Adipose tissue (tissue), 3 donors: ENCODE measurements at regions not wholly inside any gene's neighbourhood (a gene's known extent, or its start where the extent isn't known, plus 50 kb on each side); places are given as distances from the start of the nearest gene placed in this dataset.

ENCODE experiments used
- H3K27ac ChIP-seq: one replicate; pipeline ENCODE4 v1.5.1; 2013; ENCODE audit warnings: low read depth, low read length
- WGBS, 3 donors: extraction: QIAGEN DNeasy Blood & Tissue Kit; methylation state at CpG; one replicate each; pipeline ENCODE4 v1.1.7; 2013; 5-methylcytosine and 5-hydroxymethylcytosine counted together
- donor health status: healthy with polysubstance abuse.
- donor health status: Bipolar disorder and iron deficiency.
- donor health status: healthy.

DNA sequence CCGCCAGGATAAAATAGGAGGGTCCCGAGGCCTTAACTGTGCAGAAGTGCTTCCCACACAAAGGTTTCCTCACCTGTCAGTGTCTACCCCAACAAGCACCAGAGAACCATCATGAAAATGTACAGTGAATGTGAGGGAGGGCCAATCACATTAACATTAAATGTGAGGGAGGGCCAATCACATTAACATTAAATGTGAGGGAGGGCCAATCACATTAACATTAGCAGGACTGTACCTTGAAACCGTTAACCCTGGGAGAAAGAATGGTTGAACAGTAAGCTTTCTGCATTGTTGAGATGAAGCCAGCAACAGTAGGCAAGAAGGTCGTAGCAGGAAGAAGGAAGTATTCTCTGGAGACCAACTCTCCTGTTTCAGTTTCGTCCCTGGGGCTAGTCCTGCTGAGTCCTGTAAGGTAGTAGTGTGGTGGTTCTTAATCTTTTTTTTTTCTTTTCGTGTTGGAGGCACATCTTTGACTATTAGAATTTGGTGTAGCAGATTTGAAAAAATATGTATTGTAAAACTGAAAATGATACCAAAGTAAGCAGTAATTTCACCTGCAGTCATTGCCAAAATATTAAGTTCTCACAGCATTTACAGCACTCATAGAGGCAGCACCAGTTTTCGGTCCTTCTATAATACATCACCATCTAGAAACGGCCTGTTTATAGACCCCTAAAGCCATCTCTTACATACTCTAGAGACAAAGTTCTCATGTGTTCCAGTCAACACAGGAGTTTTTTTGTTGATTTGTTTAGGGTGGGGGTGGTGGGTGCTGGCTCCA, 98.6 kb upstream of the PPP2R5A start:
- 54 to 61% (median 59%) methylated on average over 8 of the region's 8 CpGs for WGBS, 3 donors
- H3K27ac ChIP-seq: no peak overlapping the region

DNA sequence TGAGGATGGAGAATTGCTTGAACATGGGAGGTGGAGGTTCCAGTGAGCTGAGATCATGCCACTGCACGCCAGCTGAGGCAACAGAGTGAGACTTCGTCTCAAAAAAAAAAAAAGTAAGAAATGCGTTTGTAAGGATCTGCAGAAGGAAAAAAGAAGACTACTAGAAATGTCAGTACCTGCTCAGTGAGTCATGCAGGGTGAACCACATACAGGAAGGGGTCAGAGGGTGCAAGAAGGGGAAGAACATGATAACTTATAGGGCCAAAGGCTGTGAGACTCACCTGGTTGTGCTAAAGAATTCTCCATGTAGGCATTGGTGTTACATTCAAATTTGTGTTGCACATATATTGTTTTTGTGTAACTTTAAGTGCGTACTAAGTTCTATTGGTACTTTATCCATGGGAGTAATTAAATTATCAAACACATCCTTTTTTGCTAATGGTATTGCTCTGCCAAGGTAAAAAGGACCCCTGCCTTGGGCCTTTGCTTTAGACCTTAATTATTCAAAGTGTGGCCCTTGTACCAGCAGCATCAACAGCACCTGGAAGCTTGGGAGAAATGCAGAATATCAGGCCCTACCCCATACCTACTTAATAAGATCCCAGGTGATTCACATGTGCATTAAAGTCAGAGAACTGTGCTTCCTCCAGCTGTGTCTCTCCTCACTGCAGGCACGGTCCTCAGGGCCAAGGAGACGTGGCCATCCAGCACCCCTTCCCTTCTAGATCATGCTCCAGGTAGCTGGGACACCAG, 96.4 kb upstream of the PPP2R5A start:
- whole genome bisulfite sequencing, 3 donors: 83 to 89% (median 89%) methylated on average over 6 of the region's 6 CpGs
- H3K27ac ChIP-seq: no peak overlapping the region

DNA sequence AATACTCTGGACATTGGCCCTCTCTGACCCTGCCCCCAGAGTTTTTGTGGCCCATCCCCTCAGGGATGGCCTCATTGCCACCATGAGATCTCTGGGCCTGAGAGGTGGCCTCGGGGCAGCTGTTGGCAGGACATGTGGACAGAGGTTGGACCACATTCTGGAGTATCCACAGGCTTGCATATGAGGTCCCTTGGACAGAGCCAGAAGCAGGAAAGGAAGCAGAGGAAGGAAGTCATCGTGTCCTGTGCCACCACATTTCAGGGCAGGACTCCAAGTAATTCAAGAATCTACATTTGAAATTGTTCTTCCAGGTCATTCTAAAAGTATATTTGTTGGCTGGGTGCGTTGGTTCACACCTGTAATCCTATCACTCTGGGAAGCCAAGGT, 95.9 kb upstream of the PPP2R5A start:
- no peak overlapping the region for H3K27ac ChIP-seq
- WGBS, 3 donors: 52 to 79% (median 61%) methylated on average over 3 of the region's 3 CpGs

DNA sequence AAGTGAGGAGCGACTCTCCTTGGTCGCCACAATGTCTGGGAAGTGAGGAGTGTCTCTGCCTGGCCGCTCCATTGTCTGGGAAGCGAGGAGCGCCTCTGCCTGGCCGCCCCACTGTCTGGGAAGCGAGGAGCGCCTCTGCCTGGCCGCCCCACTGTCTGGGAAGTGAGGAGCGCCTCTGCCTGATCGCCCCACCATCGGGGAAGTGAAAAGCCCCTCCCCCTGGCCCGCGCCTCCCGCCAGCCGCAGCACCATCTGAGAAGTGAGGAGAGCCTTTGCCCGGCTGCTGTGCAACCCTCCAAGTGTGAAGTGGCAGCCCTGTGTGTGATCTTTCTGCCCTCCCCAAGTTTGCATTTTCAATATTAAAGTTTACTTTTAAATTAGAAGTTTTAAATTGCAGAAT, 95.0 kb upstream of the PPP2R5A start:
- 77 to 90% (median 83%) methylated on average over 15 to 17 of the region's 17 CpGs for WGBS, 3 donors
- no peak overlapping the region for H3K27ac ChIP-seq

DNA sequence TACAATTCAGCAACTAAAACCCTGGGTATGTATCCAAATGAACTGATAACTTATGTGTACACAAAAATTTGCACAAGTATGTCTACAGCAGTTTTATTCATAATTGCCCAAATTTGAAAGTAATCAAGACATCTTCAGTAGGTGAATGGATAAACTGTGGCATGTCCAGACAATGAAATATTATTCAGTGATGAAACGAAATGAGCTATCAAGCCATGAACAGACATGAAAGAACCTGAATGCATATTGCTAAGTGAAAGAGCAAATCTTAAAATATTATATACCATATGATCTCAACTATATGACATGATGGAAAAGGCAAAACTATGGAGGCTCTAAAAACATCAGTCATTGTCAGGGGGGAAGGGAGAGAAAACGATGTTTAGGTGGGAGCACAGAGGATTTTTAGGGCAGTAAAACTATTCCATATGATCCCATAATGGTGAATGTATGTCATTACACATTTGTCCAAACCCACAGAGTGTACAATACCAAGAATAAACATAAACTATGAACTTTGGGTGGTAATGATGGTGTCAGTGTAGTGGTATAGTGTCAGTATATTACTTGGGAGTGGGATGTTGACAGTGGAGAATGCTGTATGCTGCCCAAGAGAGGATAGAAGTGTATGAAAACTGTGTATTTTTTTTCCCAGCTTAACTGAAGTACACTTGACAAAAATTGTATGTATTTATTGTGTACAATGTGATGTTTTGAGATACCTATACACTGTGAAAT, 92.8 kb upstream of the PPP2R5A start:
- no peak overlapping the region for H3K27ac ChIP-seq
- WGBS, 3 donors: 43 to 70% (median 58%) methylated on average over 2 of the region's 2 CpGs

DNA sequence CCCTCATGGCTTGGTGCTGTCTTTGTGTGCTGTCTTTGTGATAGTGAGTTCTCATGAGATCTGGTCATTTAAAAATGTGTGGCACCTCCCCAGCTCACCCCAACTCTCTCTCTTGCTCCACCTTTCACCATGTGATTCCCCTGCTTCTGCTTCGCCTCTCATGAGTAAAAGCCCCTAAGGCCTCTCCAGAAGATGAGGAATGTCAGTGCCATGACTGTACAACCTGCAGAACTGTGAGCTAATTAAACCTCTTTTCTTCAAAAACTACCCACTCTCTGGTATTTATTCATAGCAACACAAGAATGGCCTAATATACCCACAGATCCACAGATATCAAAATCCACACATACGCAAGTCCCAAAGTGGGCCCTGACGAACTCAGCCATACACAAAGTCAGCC, 88.9 kb upstream of the PPP2R5A start:
- 96 to 97% (median 97%) methylated on average over 3 of the region's 3 CpGs for WGBS, 3 donors
- H3K27ac ChIP-seq: no peak overlapping the region

DNA sequence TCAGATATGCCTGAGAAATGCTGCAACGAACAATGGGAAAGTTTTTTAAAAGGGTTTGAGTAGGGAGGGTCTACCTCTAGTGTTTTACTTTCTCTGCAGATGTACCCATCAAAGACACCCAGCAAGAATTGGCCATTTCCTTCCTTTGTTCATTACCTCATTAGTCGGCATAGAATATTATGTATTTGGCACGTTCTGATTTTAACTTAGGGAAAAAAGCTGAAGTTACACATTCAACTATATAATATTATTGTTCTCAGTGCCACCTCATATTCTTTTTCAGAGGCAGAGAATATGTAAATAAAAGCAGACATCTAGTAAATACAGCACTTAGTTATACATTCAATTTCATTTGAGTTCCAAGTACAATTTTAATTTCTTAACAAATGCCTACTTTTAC, 83.7 kb upstream of the PPP2R5A start:
- 59 to 77% (median 66%) methylated on average over 3 of the region's 3 CpGs for WGBS, 3 donors
- H3K27ac ChIP-seq: no peak overlapping the region

DNA sequence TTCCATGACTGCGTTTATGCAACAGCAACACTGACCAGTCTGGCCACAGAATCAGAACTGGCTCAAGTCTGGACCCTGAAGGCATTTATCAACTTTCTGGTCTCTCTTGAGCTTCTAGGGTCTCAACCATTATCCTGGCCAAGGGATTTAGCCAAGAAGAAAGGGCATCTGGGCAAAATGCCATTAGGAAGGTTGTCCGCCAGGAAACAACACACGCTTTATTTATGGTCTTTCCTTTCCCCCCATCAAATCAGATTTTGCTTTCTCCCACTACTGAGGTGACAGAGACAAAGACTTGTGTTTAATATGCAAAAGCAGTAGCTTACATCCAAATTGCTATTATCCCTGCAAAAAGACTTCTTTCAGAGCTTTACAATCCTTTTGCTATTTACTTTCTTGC, 81.6 kb upstream of the PPP2R5A start:
- WGBS, 3 donors: 72 to 84% (median 81%) methylated on average over 3 of the region's 3 CpGs
- no peak overlapping the region for H3K27ac ChIP-seq

DNA sequence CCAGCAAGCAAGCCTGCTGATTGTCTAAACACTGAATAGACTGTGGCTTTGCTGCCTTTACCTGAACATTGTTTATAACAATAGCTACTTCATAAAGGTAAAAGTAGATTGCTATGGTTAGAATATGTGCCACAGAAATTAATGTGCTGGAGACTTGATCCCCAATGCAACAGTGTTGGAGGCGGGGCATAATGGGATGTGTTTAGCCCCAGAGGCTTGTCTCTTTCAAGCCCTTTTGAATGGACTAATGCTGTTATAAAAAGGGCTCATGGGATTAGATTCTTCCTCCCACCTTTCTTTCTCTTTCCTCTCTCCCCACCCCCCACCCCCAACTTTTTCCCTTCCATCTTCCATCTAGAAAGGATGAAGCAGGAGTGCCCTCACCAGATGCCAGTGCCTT, 80.2 kb upstream of the PPP2R5A start:
- 98 to 100% (median 100%) methylated on average over 1 of the region's 1 CpG for WGBS, 3 donors
- H3K27ac ChIP-seq: no peak overlapping the region

DNA sequence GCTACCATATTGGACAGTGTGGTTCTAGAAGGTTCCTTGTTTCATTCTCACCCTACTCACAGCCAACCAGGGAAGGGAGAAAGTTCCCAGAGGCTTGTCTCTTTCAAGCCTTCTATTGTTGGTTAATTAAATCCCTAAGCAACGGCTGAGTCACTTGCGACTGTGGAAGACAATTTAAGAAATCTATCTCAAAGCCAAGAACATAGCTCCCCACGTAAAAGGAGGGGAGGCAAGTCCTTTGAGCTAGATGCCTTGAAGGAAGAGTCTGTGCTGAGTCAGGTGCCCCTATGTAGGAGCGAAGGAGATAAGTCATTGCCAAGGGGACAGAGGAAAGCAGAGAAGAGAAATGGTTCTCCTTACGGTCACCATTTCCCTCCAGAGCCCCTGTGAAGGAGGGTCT, 79.4 kb upstream of the PPP2R5A start:
- no peak overlapping the region for H3K27ac ChIP-seq
- 76 to 91% (median 82%) methylated on average over 5 of the region's 5 CpGs for WGBS, 3 donors

DNA sequence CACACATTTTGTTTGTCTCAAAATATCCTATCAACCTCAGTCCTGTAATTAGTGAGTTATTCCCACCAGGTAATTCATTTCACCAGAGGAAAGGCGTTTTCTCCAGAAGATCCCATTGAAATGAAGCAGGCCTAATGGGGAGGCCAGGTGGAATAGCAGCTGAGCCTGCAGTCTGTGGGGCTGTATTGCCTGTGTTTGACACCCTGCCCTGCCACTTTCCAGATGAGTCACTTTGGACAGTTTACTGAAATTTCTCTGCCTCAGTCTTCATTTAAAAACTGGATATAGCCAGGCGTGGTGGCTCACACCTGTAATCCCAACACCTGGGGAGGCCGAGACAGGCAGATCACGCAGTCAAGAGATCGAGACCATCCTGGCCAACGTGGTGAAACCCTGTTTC, 78.1 kb upstream of the PPP2R5A start:
- WGBS, 3 donors: 91 to 98% (median 95%) methylated on average over 6 of the region's 6 CpGs
- no peak overlapping the region for H3K27ac ChIP-seq

DNA sequence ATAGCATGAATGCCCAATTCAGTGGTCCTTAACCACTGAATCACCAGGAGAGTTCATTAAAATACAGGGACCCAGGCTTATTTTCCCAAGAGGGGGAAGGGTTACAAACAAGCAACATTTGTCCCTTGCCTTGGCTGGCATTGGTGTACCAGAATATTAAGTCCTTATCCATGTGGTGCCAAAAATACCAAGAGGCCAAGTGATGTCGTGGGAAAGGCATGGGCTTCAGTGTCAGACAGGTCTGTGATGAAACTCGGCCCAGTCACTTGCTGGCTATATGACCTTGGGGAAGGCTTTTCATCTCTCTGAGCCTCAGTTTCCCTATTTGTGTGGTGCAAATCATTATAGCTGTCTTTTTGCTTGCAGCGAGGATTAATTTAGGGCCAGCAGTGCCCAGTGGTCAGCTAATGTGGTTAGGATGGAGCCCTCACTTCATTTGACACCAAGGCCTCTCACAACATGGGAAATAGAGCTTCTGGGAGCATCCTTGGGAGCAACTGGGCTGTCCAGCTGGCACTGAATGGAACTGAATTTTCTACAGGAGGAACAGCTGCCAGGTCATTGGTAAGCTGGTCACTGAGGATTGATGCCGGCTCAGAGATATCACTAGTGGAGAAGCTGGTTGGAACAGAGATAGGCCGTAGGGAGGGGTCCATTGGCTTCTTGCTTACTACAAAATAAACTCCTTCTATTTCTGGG, 77.2 kb upstream of the PPP2R5A start:
- no peak overlapping the region for H3K27ac ChIP-seq

DNA sequence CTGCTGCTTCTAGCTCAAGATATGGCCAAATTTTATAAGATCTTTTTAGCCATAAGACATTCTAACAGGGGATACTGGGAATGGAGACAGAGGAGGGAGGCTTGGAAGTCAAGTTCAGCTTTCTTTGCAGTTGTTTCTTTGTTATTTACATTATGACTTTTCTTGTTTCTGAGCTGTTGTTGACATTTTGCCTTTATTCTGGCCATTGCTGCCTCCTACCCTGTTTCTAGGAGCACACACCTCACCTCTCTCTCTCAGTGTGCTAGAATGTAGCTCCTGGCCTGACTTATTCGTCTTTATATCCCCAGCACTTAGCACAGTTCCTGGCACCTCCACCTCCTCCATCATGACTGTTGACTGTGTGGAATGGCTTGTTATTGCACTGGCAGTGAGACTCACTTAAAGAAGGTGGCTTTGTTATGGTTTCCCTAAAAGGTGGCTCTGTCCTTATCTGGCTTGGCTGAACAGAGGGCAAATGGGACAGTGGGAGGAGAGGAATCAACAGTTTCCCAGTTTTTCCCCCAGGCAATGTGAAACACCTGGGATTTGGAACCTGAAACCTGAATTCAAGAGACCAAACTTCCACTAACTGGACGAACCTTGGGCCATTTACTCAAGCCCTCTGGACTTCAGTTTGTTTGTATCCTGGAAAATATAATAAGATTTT, 76.1 kb upstream of the PPP2R5A start:
- WGBS, 3 donors: 73 to 89% (median 88%) methylated on average over 2 of the region's 2 CpGs
- no peak overlapping the region for H3K27ac ChIP-seq

More for the DNA sequence above, 77.2 kb upstream of the PPP2R5A start:
- 88 to 91% (median 91%) methylated on average over 5 of the region's 5 CpGs for WGBS, 3 donors

DNA sequence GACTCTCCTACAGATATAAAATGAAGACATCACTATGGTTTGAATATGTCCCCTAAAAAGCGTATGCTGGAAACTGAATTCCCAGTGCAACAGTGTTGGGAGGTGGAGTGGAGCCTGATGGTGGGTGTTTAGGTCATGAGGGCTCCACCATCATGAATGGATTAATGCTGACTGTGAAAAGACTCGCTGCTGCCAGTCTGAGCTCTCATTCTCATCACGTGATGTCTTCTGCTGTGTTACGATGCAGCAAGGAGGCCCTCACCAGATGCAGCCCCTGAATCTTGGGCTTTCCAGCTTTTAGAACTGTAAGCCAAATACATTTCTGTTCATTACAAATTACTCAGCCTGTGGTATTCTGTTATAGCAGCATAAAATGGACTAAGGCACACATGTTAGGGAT, 73.8 kb upstream of the PPP2R5A start:
- 94 to 96% (median 95%) methylated on average over 4 of the region's 4 CpGs for WGBS, 3 donors
- no peak overlapping the region for H3K27ac ChIP-seq

DNA sequence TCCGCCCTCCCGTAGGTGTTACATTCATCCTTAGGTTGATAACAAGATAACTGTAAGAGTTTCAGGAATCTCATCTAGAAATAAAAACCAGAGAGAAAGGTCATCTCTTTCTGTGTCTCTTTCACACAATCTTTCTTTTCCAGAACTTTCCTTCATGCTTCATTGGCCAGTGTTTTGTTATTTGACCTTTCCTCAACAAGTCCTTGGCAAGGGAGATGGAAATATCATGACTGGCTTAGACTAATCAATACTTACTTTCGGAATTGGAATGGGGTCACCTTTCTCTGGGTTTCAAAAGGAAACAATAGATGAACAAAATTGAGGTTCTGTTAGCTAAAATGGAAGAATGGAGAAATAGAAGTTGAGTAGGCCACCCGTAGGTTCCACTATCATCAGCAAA, 72.9 kb upstream of the PPP2R5A start:
- no peak overlapping the region for H3K27ac ChIP-seq
- WGBS, 3 donors: 83 to 88% (median 85%) methylated on average over 4 of the region's 4 CpGs

DNA sequence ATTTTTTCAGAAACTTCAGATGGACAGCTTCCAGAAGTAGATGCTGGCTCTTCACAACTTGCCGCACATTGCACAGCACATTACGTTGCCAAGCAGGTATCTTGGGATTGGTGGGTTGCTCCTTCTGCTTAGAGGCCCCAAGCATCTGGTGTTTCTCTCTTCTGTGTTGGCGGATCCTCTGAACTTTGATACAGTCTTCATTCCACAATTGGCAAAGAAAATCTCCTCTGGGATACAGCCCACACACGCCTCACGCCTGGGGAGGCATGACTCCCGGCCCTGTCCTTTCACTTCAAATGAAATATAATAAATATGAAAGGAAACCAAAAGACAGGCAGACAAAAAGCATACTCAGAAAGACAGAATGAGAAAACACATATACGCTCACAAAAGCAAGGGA, 72.3 kb upstream of the PPP2R5A start:
- no peak overlapping the region for H3K27ac ChIP-seq
- WGBS, 3 donors: 49 to 85% (median 50%) methylated on average over 7 of the region's 7 CpGs

DNA sequence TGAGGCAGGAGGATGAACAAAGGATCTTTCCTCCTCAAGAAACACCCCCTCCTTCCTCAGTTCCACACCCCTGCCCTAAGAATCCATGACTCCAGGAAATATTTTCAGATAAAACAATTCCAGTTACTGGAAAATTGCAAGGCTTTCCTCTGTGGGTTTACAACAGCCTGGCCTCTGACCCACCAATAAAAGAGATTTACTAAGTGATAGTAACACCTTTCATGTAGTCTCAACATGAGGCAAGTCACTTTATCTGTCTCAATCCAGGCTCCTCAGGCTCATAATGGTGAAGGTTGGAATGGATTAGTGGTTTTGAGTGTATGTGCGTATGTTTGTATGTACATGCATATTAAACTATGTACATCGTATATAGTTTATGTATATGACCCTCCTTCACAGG, 71.4 kb upstream of the PPP2R5A start:
- 92 to 96% (median 94%) methylated on average over 2 of the region's 2 CpGs for WGBS, 3 donors
- no peak overlapping the region for H3K27ac ChIP-seq

DNA sequence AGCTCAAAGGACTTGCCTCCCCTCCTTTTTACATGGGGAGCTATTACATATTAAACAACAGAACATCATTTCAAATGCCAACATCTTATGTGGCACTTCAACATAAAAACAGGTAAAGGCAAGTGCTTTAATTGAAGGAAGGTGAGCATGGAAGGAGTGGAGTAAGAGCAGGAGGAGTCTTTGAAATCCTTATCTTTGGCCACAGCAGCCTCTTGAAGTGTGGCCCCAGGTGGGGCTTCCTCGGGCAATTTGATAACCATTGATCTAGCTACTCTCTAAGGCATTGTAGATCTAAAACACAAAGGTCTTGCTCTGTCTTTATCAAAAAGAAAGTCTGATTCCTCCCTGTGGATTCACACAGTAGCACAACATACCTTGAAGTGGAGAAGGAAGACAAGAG, 70.9 kb upstream of the PPP2R5A start:
- WGBS, 3 donors: 0 to 71% (median 0%) methylated on average over 1 of the region's 1 CpG
- H3K27ac ChIP-seq: no peak overlapping the region
